GM12878 (cell line): ENCODE measurements at regions not wholly inside any gene's neighbourhood (a gene's known extent, or its start where the extent isn't known, plus 50 kb on each side); places are given as distances from the start of the nearest gene placed in this dataset.

Experiments used
- ATAC-seq: fragments of 200-7000 bp; cut with Tn5 transposase; 3 replicates; pipeline ENCODE4 v1.9.1; 2020; ENCODE audit warnings: mild to moderate bottlenecking, moderate library complexity
- BruUV-seq: library from RNA; stranded (reverse); fragments of 400-500 nt; replicated peaks from 2 replicates; lab custom pipeline; 2021; lab: Mats Ljungman, UMichigan
- CTCF ChIA-PET: fragments of 300-600 bp; sonication (Branson Sonifier 250); formaldehyde crosslinking; extraction: SDS; loops from one replicate; lab custom pipeline; 2021; ENCODE audit warnings: inconsistent platforms; lab: Yijun Ruan, JAX
- POLR2A ChIA-PET: fragments of 350-600 bp; formaldehyde crosslinking; extraction: SDS; loops from one replicate; lab custom pipeline; 2021; ENCODE audit warnings: inconsistent platforms; lab: Charles Lee
- RAD21 ChIA-PET: fragments of 300-600 bp; sonication (Branson Sonifier 250); formaldehyde crosslinking; loops from one replicate; lab custom pipeline; 2023; ENCODE audit warnings: antibody characterized with exemption; ENCODE audit not compliant: unreplicated experiment; lab: Charles Lee
- SMC1A ChIA-PET: fragments of 300-600 bp; sonication (Branson Sonifier 250); formaldehyde crosslinking; loops from one replicate; lab custom pipeline; 2023; ENCODE audit not compliant: unreplicated experiment, uncharacterized antibody; lab: Charles Lee
- DNase-seq: peaks from one replicate; pipeline ENCODE4 v3.0.0-alpha.2; 2011; ENCODE audit warnings: low read depth, low spot score
- FAIRE-seq: peaks from 3 replicates; lab custom pipeline; 2011; peaks lifted over from hg19 to GRCh38; lab: Jason Lieb, UNC
- H2AFZ ChIP-seq: 2 replicates; pipeline ENCODE4 v1.6.0; 2011; ENCODE audit warnings: low read depth, low read length, control low read depth; ENCODE audit not compliant: control insufficient read depth
- H3K27ac ChIP-seq: 2 replicates; pipeline ENCODE4 v1.5.1; 2011; ENCODE audit warnings: control low read depth; ENCODE audit not compliant: control insufficient read depth, insufficient read depth
- H3K27me3 ChIP-seq, 2 experiments: replicated peaks in 1 of 2; 2 replicates each; pipeline versions ENCODE4 v1.6.0 to v1.6.1; 2011; ENCODE audit warnings: low read length in 1 of 2; ENCODE audit not compliant: control insufficient read depth in 2 of 2, insufficient read depth in 2 of 2
- H3K36me3 ChIP-seq, 2 experiments: 2 replicates each; pipeline ENCODE4 v1.5.1; 2011; ENCODE audit warnings: low read length in 1 of 2; ENCODE audit not compliant: control insufficient read depth in 2 of 2, insufficient read depth in 2 of 2
- H3K4me1 ChIP-seq: 2 replicates; pipeline ENCODE4 v1.6.1; 2011; ENCODE audit warnings: mild to moderate bottlenecking, low read length, moderate library complexity, mixed read lengths; ENCODE audit not compliant: control insufficient read depth, insufficient read depth
- H3K4me2 ChIP-seq: 2 replicates; pipeline ENCODE4 v1.6.0; 2011; ENCODE audit warnings: control low read depth; ENCODE audit not compliant: control insufficient read depth, insufficient read depth
- H3K4me3 ChIP-seq: fragments of 200-600 bp; sonication (generic); 2 replicates; pipeline ENCODE4 v1.5.1; 2016
- H3K79me2 ChIP-seq: 2 replicates; pipeline ENCODE4 v1.6.0; 2011; ENCODE audit warnings: low read length; ENCODE audit not compliant: control insufficient read depth, insufficient read depth
- H3K9ac ChIP-seq: 2 replicates; pipeline ENCODE4 v1.8.0; 2011; ENCODE audit warnings: low read length, control low read depth, mixed read lengths; ENCODE audit not compliant: control insufficient read depth, insufficient read depth
- H3K9me3 ChIP-seq: replicated peaks from 3 replicates; pipeline ENCODE4 v1.5.1; 2011; ENCODE audit warnings: mild to moderate bottlenecking, low read length; ENCODE audit not compliant: control insufficient read depth, insufficient read depth
- H4K20me1 ChIP-seq: 2 replicates; pipeline ENCODE4 v1.6.0; 2011; ENCODE audit not compliant: control insufficient read depth, insufficient read depth
- BCL3 ChIP-seq: IDR thresholded peaks from 2 replicates; pipeline ENCODE4 v1.6.1; 2011; ENCODE audit warnings: borderline replicate concordance, low read depth, mild to moderate bottlenecking, moderate library complexity, low read length; ENCODE audit not compliant: insufficient read depth, poor library complexity, severe bottlenecking
- CBX5 ChIP-seq: sonication (generic); IDR thresholded peaks from 2 replicates; pipeline ENCODE4 v1.6.1; 2016; ENCODE audit warnings: low read depth, moderate library complexity, mild to moderate bottlenecking, inconsistent platforms
- CREB1 ChIP-seq: IDR thresholded peaks from 2 replicates; pipeline ENCODE4 v1.6.1; 2012; ENCODE audit warnings: low read depth, mild to moderate bottlenecking, inconsistent platforms
- E2F8 ChIP-seq: fragments of 450-650 bp; IDR thresholded peaks from 2 replicates; pipeline ENCODE4 v1.6.1; 2018; ENCODE audit warnings: mild to moderate bottlenecking, low read depth, moderate library complexity; ENCODE audit not compliant: partially characterized antibody
- IKZF1 ChIP-seq: fragments of 450-650 bp; conservative IDR thresholded peaks from 2 replicates; pipeline ENCODE4 v1.6.1; 2017; ENCODE audit warnings: antibody characterized with exemption, mild to moderate bottlenecking
- KAT2A ChIP-seq: conservative IDR thresholded peaks from 2 replicates; pipeline ENCODE4 v1.6.1; 2011; ENCODE audit warnings: low read depth, low read length; ENCODE audit not compliant: control insufficient read depth
- PKNOX1 ChIP-seq: fragments of 450-650 bp; IDR thresholded peaks from 2 replicates; pipeline ENCODE4 v1.6.1; 2016; ENCODE audit warnings: mild to moderate bottlenecking
- POLR2AphosphoS2 ChIP-seq: IDR thresholded peaks from 2 replicates; pipeline ENCODE4 v1.6.1; 2011; ENCODE audit warnings: low read depth, mild to moderate bottlenecking, low read length, improper control_type of control experiment, moderate library complexity
- PRDM15 ChIP-seq: fragments of 450-650 bp; formaldehyde crosslinking; IDR thresholded peaks from 2 replicates; pipeline ENCODE4 v1.4.0; 2020; ENCODE audit warnings: mild to moderate bottlenecking, moderate library complexity
- RCOR1 ChIP-seq: conservative IDR thresholded peaks from 2 replicates; pipeline ENCODE4 v1.6.1; 2012; ENCODE audit warnings: low read depth, low read length, improper control_type of control experiment
- SMC3 ChIP-seq: IDR thresholded peaks from 2 replicates; pipeline ENCODE4 v1.6.1; 2011; ENCODE audit warnings: low read length, improper control_type of control experiment, borderline replicate concordance
- SRF ChIP-seq, 2 experiments: IDR thresholded peaks; 2 replicates each; pipeline ENCODE4 v1.6.1; 2011; ENCODE audit warnings: low read depth in 2 of 2, low read length in 2 of 2, mild to moderate bottlenecking in 1 of 2, moderate library complexity in 1 of 2
- TARDBP ChIP-seq: IDR thresholded peaks from 2 replicates; pipeline ENCODE4 v1.6.1; 2016; ENCODE audit warnings: borderline replicate concordance
- WGBS: methylation state at CpG from one replicate; pipeline ENCODE4 v1.1.6; 2016; ENCODE audit warnings: low lambda C conversion rate; ENCODE audit not compliant: insufficient replicate concordance, insufficient coverage; ENCODE audit errors: missing lambda C conversion rate; 5-methylcytosine and 5-hydroxymethylcytosine counted together
- in situ Hi-C: fragments of 300-500 bp; cut with MboI; formaldehyde crosslinking; loops from 9 replicates; pipeline ENCODE4 v1.14.3; 2018; ENCODE audit warnings: mixed read lengths
- intact Hi-C: fragments of 100-400 bp; cut with micrococcal nuclease; formaldehyde crosslinking; loops from one replicate; pipeline ENCODE4 v1.14.2; 2022; ENCODE audit not compliant: unreplicated experiment

- H3K9ac ChIP-seq, result no peak overlapping the region
- no peaks in the 10 kb centered on the region for H3K36me3 ChIP-seq
- FAIRE-seq, result no peak
- RAD21 ChIA-PET, result no interaction called here
- 0% methylated on average over 1 of the region's 1 CpG for WGBS
- no peaks in the 10 kb centered on the region for H3K79me2 ChIP-seq
- no peaks in the 10 kb centered on the region for H3K4me1 ChIP-seq
- H3K27me3 ChIP-seq, result no peaks in the 10 kb centered on the region
- H2AFZ ChIP-seq, result no peak overlapping the region
- H3K4me3 ChIP-seq, result no peak overlapping the region
- H3K4me2 ChIP-seq, result no peak overlapping the region
- no peaks in the 10 kb centered on the region for H3K9me3 ChIP-seq
- CTCF ChIA-PET, result no interaction called here
- SMC1A ChIA-PET, result interaction anchor here (0.7 to 1.1 kb wide), 2 partner anchors 12 to 20 kb away, joined by 3 to 4 read pairs; no protein-coding TSS in a partner anchor
- in situ Hi-C loops, result no loop called here
- H4K20me1 ChIP-seq, result no peaks in the 10 kb centered on the region
- H3K27ac ChIP-seq, result no peak overlapping the region
- no peak for DNase-seq
- intact Hi-C loops, result no loop called here
- no peak for ATAC-seq
- POLR2A ChIA-PET, result no interaction called here
- no peak for TF ChIP-seq SRF (IDR thresholded peaks at IDR 0.05; ENCODE audit: low read depth in 2 of 2, low read length in 2 of 2)
- TF ChIP-seq E2F8, result no peak
- TF ChIP-seq BCL3, result no peak
- TF ChIP-seq IKZF1, result no peak
- TF ChIP-seq PKNOX1, result no peak
- TF ChIP-seq CBX5, result no peak
- no peak for TF ChIP-seq TARDBP
- no peak for TF ChIP-seq POLR2AphosphoS2
- TF ChIP-seq KAT2A, result no peak
- no peak for TF ChIP-seq CREB1
- TF ChIP-seq SMC3, result no peak
- no peak for TF ChIP-seq RCOR1
- TF ChIP-seq PRDM15, result no peak
- TF ChIP-seq, all 136 proteins: peak for 0
- no TSS peak for BruUV-seq
Measured at GRCh38 chr11:23772081-23772480, 724.8 kb upstream of the LUZP2 start.
